ENCODE measurements at regions not wholly inside any gene's neighbourhood (a gene's known extent, or its start where the extent isn't known, plus 50 kb on each side); places are given as distances from the start of the nearest gene placed in this dataset.
"Not testable (repeated sequence)": the region's sequence is repeated elsewhere in the genome, so short reads cannot be mapped to it uniquely, and the experiment has no call there.

GRCh38 chr4:151857368-151857767 is 96.6 kb upstream of the GATB start:
- H3K4me3 ChIP-seq (ENCODE audit: low read depth, low read length), result no peak overlapping the region

GRCh38 chr4:151855747-151856146 is 94.9 kb upstream of the GATB start:
- no peaks in the 10 kb centered on the region for H3K4me1 ChIP-seq (ENCODE audit: insufficient read depth)
- WGBS, result 81% methylated on average over 1 of the region's 1 CpG
- H3K27ac ChIP-seq (ENCODE audit: low read depth), result no peak overlapping the region
- H3K4me3 ChIP-seq (ENCODE audit: low read depth, low read length), result no peak overlapping the region
- no peak for DNase-seq (ENCODE audit: extremely low spot score)
- H3K36me3 ChIP-seq (ENCODE audit: insufficient read depth), result no peaks in the 10 kb centered on the region

More at GRCh38 chr4:151857368-151857767, 96.6 kb upstream of the GATB start:
- Histone ChIP-seq H3K36me3 (ENCODE audit: insufficient read depth) (no peaks in the 10 kb centered on the region), H3K27ac (ENCODE audit: low read depth) (no peak overlapping the region), H3K4me1 (ENCODE audit: insufficient read depth) (no peaks in the 10 kb centered on the region)
- WGBS, result 18% methylated on average over 4 of the region's 4 CpGs
- no peak for DNase-seq (ENCODE audit: extremely low spot score)

- no peak for DNase-seq (ENCODE audit: extremely low spot score)
- no peaks in the 10 kb centered on the region for H3K4me1 ChIP-seq (ENCODE audit: insufficient read depth)
- no peak overlapping the region for H3K27ac ChIP-seq (ENCODE audit: low read depth)
- no peaks in the 10 kb centered on the region for H3K36me3 ChIP-seq (ENCODE audit: insufficient read depth)
- WGBS, result 83% methylated on average over 1 of the region's 1 CpG
- H3K4me3 ChIP-seq (ENCODE audit: low read depth, low read length), result no peak overlapping the region
Observed at GRCh38 chr4:151854731-151855130, 93.9 kb upstream of the GATB start.

- no peak for DNase-seq (ENCODE audit: extremely low spot score)
- WGBS, result 87% methylated on average over 4 of the region's 4 CpGs
- H3K4me1 ChIP-seq (ENCODE audit: insufficient read depth), result no peaks in the 10 kb centered on the region
- no peaks in the 10 kb centered on the region for H3K36me3 ChIP-seq (ENCODE audit: insufficient read depth)
- H3K4me3 ChIP-seq (ENCODE audit: low read depth, low read length), result no peak overlapping the region
- H3K27ac ChIP-seq (ENCODE audit: low read depth), result no peak overlapping the region
Observed at GRCh38 chr4:151853034-151853433, 92.2 kb upstream of the GATB start.

GRCh38 chr4:151852202-151852601 is 91.4 kb upstream of the GATB start:
- no peak overlapping the region for H3K4me3 ChIP-seq (ENCODE audit: low read depth, low read length)
- H3K4me1 ChIP-seq (ENCODE audit: insufficient read depth), result no peaks in the 10 kb centered on the region
- H3K36me3 ChIP-seq (ENCODE audit: insufficient read depth), result no peaks in the 10 kb centered on the region
- no peak for DNase-seq (ENCODE audit: extremely low spot score)
- WGBS, result 83% methylated on average over 2 of the region's 2 CpGs
- H3K27ac ChIP-seq (ENCODE audit: low read depth), result no peak overlapping the region

- no peak for DNase-seq (ENCODE audit: extremely low spot score)
- no peak overlapping the region for H3K4me3 ChIP-seq (ENCODE audit: low read depth, low read length)
- WGBS, result 87% methylated on average over 2 of the region's 2 CpGs
- H3K27ac ChIP-seq (ENCODE audit: low read depth), result no peak overlapping the region
- H3K4me1 ChIP-seq (ENCODE audit: insufficient read depth), result no peaks in the 10 kb centered on the region
- no peaks in the 10 kb centered on the region for H3K36me3 ChIP-seq (ENCODE audit: insufficient read depth)
Observed at GRCh38 chr4:151851354-151851753, 90.5 kb upstream of the GATB start.

GRCh38 chr4:151850791-151851213 is 90.0 kb upstream of the GATB start:
- Histone ChIP-seq H3K4me3 (ENCODE audit: low read depth, low read length) (no peak overlapping the region), H3K27ac (ENCODE audit: low read depth) (no peak overlapping the region), H3K36me3 (ENCODE audit: insufficient read depth) (no peaks in the 10 kb centered on the region), H3K4me1 (ENCODE audit: insufficient read depth) (no peaks in the 10 kb centered on the region)
- WGBS, result 72% methylated on average over 2 of the region's 2 CpGs
- DNase-seq (ENCODE audit: extremely low spot score), result no peak

- not testable (repeated sequence) for H3K4me3 ChIP-seq (ENCODE audit: low read depth, low read length); H3K27ac ChIP-seq (ENCODE audit: low read depth); H3K36me3 ChIP-seq (ENCODE audit: insufficient read depth); DNase-seq (ENCODE audit: extremely low spot score); H3K4me1 ChIP-seq (ENCODE audit: insufficient read depth)
- 96% methylated on average over 3 of the region's 3 CpGs for WGBS
Observed at GRCh38 chr4:151845551-151845950, 84.7 kb upstream of the GATB start.

- Histone ChIP-seq H3K27ac (ENCODE audit: low read depth) (no peak overlapping the region), H3K4me3 (ENCODE audit: low read depth, low read length) (no peak overlapping the region), H3K4me1 (ENCODE audit: insufficient read depth) (no peaks in the 10 kb centered on the region), H3K36me3 (ENCODE audit: insufficient read depth) (no peaks in the 10 kb centered on the region)
- no peak for DNase-seq (ENCODE audit: extremely low spot score)
- WGBS, result 74% methylated on average over 4 of the region's 4 CpGs
Observed at GRCh38 chr4:151842430-151843079, 81.7 kb upstream of the GATB start.

- Histone ChIP-seq H3K4me1 (ENCODE audit: insufficient read depth) (no peaks in the 10 kb centered on the region), H3K27ac (ENCODE audit: low read depth) (no peak overlapping the region), H3K4me3 (ENCODE audit: low read depth, low read length) (no peak overlapping the region), H3K36me3 (ENCODE audit: insufficient read depth) (no peaks in the 10 kb centered on the region)
- WGBS, result 83% methylated on average over 10 of the region's 10 CpGs
- DNase-seq (ENCODE audit: extremely low spot score), result no peak
Observed at GRCh38 chr4:151841107-151841506, 80.3 kb upstream of the GATB start.

GRCh38 chr4:151835467-151835866 is 74.7 kb upstream of the GATB start:
- Histone ChIP-seq H3K4me3 (ENCODE audit: low read depth, low read length) (no peak overlapping the region), H3K27ac (ENCODE audit: low read depth) (no peak overlapping the region), H3K36me3 (ENCODE audit: insufficient read depth) (no peaks in the 10 kb centered on the region), H3K4me1 (ENCODE audit: insufficient read depth) (no peaks in the 10 kb centered on the region)
- DNase-seq (ENCODE audit: extremely low spot score), result no peak
- 90% methylated on average over 2 of the region's 2 CpGs for WGBS

- Histone ChIP-seq H3K27ac (ENCODE audit: low read depth) (no peak overlapping the region), H3K36me3 (ENCODE audit: insufficient read depth) (no peaks in the 10 kb centered on the region), H3K4me1 (ENCODE audit: insufficient read depth) (no peaks in the 10 kb centered on the region), H3K4me3 (ENCODE audit: low read depth, low read length) (no peak overlapping the region)
- no peak for DNase-seq (ENCODE audit: extremely low spot score)
Observed at GRCh38 chr4:151833174-151833573, 72.4 kb upstream of the GATB start.

- WGBS, result 67% methylated on average over 1 of the region's 1 CpG
- Histone ChIP-seq H3K36me3 (ENCODE audit: insufficient read depth) (no peaks in the 10 kb centered on the region), H3K4me1 (ENCODE audit: insufficient read depth) (no peaks in the 10 kb centered on the region), H3K27ac (ENCODE audit: low read depth) (no peak overlapping the region), H3K4me3 (ENCODE audit: low read depth, low read length) (no peak overlapping the region)
- DNase-seq (ENCODE audit: extremely low spot score), result no peak
Observed at GRCh38 chr4:151831526-151831925, 70.7 kb upstream of the GATB start.

GRCh38 chr4:151830168-151830567 is 69.4 kb upstream of the GATB start:
- no peak overlapping the region for H3K27ac ChIP-seq (ENCODE audit: low read depth)
- H3K36me3 ChIP-seq (ENCODE audit: insufficient read depth), result no peaks in the 10 kb centered on the region
- no peaks in the 10 kb centered on the region for H3K4me1 ChIP-seq (ENCODE audit: insufficient read depth)
- DNase-seq (ENCODE audit: extremely low spot score), result no peak
- no peak overlapping the region for H3K4me3 ChIP-seq (ENCODE audit: low read depth, low read length)
- WGBS, result 58% methylated on average over 3 of the region's 3 CpGs

GRCh38 chr4:151829309-151829708 is 68.5 kb upstream of the GATB start:
- Histone ChIP-seq H3K27ac (ENCODE audit: low read depth) (no peak overlapping the region), H3K4me1 (ENCODE audit: insufficient read depth) (no peaks in the 10 kb centered on the region), H3K36me3 (ENCODE audit: insufficient read depth) (no peaks in the 10 kb centered on the region), H3K4me3 (ENCODE audit: low read depth, low read length) (no peak overlapping the region)
- no peak for DNase-seq (ENCODE audit: extremely low spot score)
- 84% methylated on average over 6 of the region's 6 CpGs for WGBS

Measured in urinary bladder (tissue), 3 donors.